SK-N-SH treated with all-trans-retinoic acid at 6 μM for 48 hours (cell line): ENCODE measurements at regions not wholly inside any gene's neighbourhood (a gene's known extent, or its start where the extent isn't known, plus 50 kb on each side); places are given as distances from the start of the nearest gene placed in this dataset.

Experiments used
- ATAC-seq: fragments of 200-7000 bp; cut with Tn5 transposase; 3 replicates; pipeline ENCODE4 v1.9.1; 2020; ENCODE audit warnings: mild to moderate bottlenecking, moderate library complexity
- ARNTL ChIP-seq: fragments of 450-650 bp; formaldehyde crosslinking; IDR thresholded peaks from 2 replicates; pipeline ENCODE4 v1.5.0; 2020; ENCODE audit warnings: low read depth, mild to moderate bottlenecking, moderate library complexity, borderline replicate concordance
- BACH2 ChIP-seq: fragments of 250-450 bp; sonication (Bioruptor Pico); IDR thresholded peaks from 2 replicates; pipeline ENCODE4 v1.9.0; 2021; ENCODE audit warnings: mild to moderate bottlenecking, borderline replicate concordance
- CSDC2 ChIP-seq: fragments of 250-450 bp; sonication (Bioruptor Pico); IDR thresholded peaks from 2 replicates; pipeline ENCODE4 v1.5.0; 2020; ENCODE audit warnings: mild to moderate bottlenecking, moderate library complexity
- GLIS3 ChIP-seq: fragments of 250-450 bp; sonication (Bioruptor Pico); IDR thresholded peaks from 2 replicates; pipeline ENCODE4 v1.5.0; 2020; ENCODE audit warnings: mild to moderate bottlenecking, moderate library complexity
- ISL1 ChIP-seq: fragments of 250-450 bp; sonication (Bioruptor Pico); IDR thresholded peaks from 2 replicates; pipeline ENCODE4 v2.1.2; 2022; ENCODE audit warnings: mild to moderate bottlenecking, moderate library complexity
- OSR1 ChIP-seq: fragments of 250-450 bp; sonication (Bioruptor Pico); IDR thresholded peaks from 2 replicates; pipeline ENCODE4 v1.8.0; 2022; ENCODE audit warnings: moderate library complexity, mild to moderate bottlenecking, inconsistent platforms
- PPARA ChIP-seq: fragments of 250-450 bp; sonication (Bioruptor Pico); IDR thresholded peaks from 2 replicates; pipeline ENCODE4 v1.5.0; 2020; ENCODE audit warnings: mild to moderate bottlenecking, borderline replicate concordance
- RARB ChIP-seq: fragments of 250-450 bp; sonication (Bioruptor Pico); IDR thresholded peaks from 2 replicates; pipeline ENCODE4 v1.8.0; 2021; ENCODE audit warnings: mild to moderate bottlenecking, moderate library complexity
- SNAI2 ChIP-seq: fragments of 250-450 bp; sonication (Bioruptor Pico); IDR thresholded peaks from 2 replicates; pipeline ENCODE4 v1.5.0; 2020; ENCODE audit warnings: mild to moderate bottlenecking, moderate library complexity
- TCF4 ChIP-seq: fragments of 250-450 bp; sonication (Bioruptor Pico); IDR thresholded peaks from 2 replicates; pipeline ENCODE4 v1.8.0; 2021; ENCODE audit warnings: mild to moderate bottlenecking, moderate library complexity, borderline replicate concordance
- TOX ChIP-seq: fragments of 250-450 bp; sonication (Bioruptor Pico); IDR thresholded peaks from 2 replicates; pipeline ENCODE4 v1.8.0; 2021; ENCODE audit warnings: mild to moderate bottlenecking, moderate library complexity, borderline replicate concordance
- ZC3H10 ChIP-seq: fragments of 250-450 bp; sonication (Bioruptor Pico); IDR thresholded peaks from 2 replicates; pipeline ENCODE4 v1.5.1; 2021; ENCODE audit warnings: mild to moderate bottlenecking, moderate library complexity
- ZFP3 ChIP-seq: fragments of 250-450 bp; sonication (Bioruptor Pico); IDR thresholded peaks from 2 replicates; pipeline ENCODE4 v1.5.0; 2020; ENCODE audit warnings: mild to moderate bottlenecking, moderate library complexity
- ZFP30 ChIP-seq: fragments of 450-650 bp; formaldehyde crosslinking; IDR thresholded peaks from 2 replicates; pipeline ENCODE4 v1.5.0; 2022; ENCODE audit warnings: mild to moderate bottlenecking, moderate library complexity
- ZNF565 ChIP-seq: fragments of 450-650 bp; formaldehyde crosslinking; conservative IDR thresholded peaks from 2 replicates; pipeline ENCODE4 v1.5.0; 2020; ENCODE audit warnings: low read depth, mild to moderate bottlenecking, moderate library complexity
- ZNF70 ChIP-seq: fragments of 450-650 bp; formaldehyde crosslinking; IDR thresholded peaks from 2 replicates; pipeline ENCODE4 v1.5.0; 2020; ENCODE audit warnings: mild to moderate bottlenecking, moderate library complexity
- TF ChIP-seq, protein P1 (sequence below): fragments of 250-450 bp; sonication (Bioruptor Pico); IDR thresholded peaks from 2 replicates; pipeline ENCODE4 v1.5.1; 2021; ENCODE audit warnings: mild to moderate bottlenecking, moderate library complexity
- TF ChIP-seq, protein P2 (sequence below): fragments of 250-450 bp; sonication (Bioruptor Pico); IDR thresholded peaks from 2 replicates; pipeline ENCODE4 v1.8.0; 2021; ENCODE audit warnings: low read depth, mild to moderate bottlenecking, moderate library complexity, borderline replicate concordance
- TF ChIP-seq, protein P3 (sequence below): fragments of 250-450 bp; sonication (Bioruptor Pico); IDR thresholded peaks from 2 replicates; pipeline ENCODE4 v1.8.0; 2020; ENCODE audit warnings: mild to moderate bottlenecking, moderate library complexity, borderline replicate concordance
- TF ChIP-seq, protein P4 (sequence below): fragments of 250-450 bp; sonication (Bioruptor Pico); IDR thresholded peaks from 2 replicates; pipeline ENCODE4 v1.5.0; 2020; ENCODE audit warnings: mild to moderate bottlenecking, moderate library complexity
- TF ChIP-seq, protein P5 (sequence below): fragments of 250-450 bp; sonication (Bioruptor Pico); IDR thresholded peaks from 2 replicates; pipeline ENCODE4 v1.5.1; 2020; ENCODE audit warnings: low read depth, mild to moderate bottlenecking, moderate library complexity

DNA sequence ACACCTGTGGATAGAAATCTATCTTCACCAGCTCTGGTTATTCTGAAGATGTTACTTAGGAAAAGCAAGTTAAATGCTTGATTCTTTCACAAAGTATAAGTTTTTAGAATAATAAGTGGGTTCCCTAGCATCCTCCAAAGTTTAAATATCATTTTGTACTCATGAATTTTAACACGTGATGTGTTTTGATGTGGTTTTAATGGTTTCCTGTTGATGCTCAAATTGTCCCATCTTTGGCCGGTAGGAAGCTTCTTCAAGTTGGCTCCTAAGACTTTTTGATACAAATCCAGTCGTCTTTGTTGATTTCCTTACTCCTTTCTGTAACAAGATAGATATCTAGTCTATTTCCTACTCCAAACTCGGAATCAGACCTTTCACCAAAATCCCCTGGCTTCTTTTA, 94.5 kb upstream of the STXBP5 start (continued):
- TF ChIP-seq GLIS3 (CRISPR knock-in tag) (no peak), TCF4 (CRISPR knock-in tag) (no peak)

DNA sequence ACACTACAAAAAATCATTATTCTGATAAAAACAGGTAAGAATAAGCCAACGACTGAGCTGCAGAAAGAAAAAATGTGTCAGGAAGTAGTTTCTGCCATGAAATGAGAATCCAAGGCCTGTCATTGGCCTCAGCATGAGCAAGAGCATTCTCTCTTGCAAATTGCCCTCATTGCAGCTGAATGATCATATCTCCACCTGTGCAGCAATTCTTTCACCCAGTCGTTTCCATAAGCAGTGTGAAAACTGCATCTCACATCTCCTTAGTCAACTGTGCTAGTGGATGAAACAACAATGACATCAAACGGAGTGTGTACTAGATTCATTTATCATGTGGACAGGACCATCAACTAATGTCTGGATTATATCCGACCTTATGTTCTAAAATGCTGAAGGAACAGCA, 88.2 kb upstream of the STXBP5 start:
- no peak for TF ChIP-seq PPARA (CRISPR knock-in tag)
- TF ChIP-seq, protein P1, sequence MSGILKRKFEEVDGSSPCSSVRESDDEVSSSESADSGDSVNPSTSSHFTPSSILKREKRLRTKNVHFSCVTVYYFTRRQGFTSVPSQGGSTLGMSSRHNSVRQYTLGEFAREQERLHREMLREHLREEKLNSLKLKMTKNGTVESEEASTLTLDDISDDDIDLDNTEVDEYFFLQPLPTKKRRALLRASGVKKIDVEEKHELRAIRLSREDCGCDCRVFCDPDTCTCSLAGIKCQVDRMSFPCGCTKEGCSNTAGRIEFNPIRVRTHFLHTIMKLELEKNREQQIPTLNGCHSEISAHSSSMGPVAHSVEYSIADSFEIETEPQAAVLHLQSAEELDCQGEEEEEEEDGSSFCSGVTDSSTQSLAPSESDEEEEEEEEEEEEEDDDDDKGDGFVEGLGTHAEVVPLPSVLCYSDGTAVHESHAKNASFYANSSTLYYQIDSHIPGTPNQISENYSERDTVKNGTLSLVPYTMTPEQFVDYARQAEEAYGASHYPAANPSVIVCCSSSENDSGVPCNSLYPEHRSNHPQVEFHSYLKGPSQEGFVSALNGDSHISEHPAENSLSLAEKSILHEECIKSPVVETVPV: no peak
- TF ChIP-seq OSR1: no peak
- TF ChIP-seq, protein P2, sequence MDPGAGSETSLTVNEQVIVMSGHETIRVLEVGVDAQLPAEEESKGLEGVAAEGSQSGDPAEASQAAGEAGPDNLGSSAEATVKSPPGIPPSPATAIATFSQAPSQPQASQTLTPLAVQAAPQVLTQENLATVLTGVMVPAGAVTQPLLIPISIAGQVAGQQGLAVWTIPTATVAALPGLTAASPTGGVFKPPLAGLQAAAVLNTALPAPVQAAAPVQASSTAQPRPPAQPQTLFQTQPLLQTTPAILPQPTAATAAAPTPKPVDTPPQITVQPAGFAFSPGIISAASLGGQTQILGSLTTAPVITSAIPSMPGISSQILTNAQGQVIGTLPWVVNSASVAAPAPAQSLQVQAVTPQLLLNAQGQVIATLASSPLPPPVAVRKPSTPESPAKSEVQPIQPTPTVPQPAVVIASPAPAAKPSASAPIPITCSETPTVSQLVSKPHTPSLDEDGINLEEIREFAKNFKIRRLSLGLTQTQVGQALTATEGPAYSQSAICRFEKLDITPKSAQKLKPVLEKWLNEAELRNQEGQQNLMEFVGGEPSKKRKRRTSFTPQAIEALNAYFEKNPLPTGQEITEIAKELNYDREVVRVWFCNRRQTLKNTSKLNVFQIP (CRISPR knock-in tag): no peak
- TF ChIP-seq, protein P3, sequence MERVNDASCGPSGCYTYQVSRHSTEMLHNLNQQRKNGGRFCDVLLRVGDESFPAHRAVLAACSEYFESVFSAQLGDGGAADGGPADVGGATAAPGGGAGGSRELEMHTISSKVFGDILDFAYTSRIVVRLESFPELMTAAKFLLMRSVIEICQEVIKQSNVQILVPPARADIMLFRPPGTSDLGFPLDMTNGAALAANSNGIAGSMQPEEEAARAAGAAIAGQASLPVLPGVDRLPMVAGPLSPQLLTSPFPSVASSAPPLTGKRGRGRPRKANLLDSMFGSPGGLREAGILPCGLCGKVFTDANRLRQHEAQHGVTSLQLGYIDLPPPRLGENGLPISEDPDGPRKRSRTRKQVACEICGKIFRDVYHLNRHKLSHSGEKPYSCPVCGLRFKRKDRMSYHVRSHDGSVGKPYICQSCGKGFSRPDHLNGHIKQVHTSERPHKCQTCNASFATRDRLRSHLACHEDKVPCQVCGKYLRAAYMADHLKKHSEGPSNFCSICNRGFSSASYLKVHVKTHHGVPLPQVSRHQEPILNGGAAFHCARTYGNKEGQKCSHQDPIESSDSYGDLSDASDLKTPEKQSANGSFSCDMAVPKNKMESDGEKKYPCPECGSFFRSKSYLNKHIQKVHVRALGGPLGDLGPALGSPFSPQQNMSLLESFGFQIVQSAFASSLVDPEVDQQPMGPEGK (CRISPR knock-in tag): no peak
- TF ChIP-seq, protein P4, sequence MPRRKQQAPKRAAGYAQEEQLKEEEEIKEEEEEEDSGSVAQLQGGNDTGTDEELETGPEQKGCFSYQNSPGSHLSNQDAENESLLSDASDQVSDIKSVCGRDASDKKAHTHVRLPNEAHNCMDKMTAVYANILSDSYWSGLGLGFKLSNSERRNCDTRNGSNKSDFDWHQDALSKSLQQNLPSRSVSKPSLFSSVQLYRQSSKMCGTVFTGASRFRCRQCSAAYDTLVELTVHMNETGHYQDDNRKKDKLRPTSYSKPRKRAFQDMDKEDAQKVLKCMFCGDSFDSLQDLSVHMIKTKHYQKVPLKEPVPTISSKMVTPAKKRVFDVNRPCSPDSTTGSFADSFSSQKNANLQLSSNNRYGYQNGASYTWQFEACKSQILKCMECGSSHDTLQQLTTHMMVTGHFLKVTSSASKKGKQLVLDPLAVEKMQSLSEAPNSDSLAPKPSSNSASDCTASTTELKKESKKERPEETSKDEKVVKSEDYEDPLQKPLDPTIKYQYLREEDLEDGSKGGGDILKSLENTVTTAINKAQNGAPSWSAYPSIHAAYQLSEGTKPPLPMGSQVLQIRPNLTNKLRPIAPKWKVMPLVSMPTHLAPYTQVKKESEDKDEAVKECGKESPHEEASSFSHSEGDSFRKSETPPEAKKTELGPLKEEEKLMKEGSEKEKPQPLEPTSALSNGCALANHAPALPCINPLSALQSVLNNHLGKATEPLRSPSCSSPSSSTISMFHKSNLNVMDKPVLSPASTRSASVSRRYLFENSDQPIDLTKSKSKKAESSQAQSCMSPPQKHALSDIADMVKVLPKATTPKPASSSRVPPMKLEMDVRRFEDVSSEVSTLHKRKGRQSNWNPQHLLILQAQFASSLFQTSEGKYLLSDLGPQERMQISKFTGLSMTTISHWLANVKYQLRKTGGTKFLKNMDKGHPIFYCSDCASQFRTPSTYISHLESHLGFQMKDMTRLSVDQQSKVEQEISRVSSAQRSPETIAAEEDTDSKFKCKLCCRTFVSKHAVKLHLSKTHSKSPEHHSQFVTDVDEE (CRISPR knock-in tag): no peak
- no peak for TF ChIP-seq GLIS3 (CRISPR knock-in tag)
- TF ChIP-seq, protein P5, sequence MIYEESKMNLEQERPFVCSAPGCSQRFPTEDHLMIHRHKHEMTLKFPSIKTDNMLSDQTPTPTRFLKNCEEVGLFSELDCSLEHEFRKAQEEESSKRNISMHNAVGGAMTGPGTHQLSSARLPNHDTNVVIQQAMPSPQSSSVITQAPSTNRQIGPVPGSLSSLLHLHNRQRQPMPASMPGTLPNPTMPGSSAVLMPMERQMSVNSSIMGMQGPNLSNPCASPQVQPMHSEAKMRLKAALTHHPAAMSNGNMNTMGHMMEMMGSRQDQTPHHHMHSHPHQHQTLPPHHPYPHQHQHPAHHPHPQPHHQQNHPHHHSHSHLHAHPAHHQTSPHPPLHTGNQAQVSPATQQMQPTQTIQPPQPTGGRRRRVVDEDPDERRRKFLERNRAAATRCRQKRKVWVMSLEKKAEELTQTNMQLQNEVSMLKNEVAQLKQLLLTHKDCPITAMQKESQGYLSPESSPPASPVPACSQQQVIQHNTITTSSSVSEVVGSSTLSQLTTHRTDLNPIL: no peak
- TF ChIP-seq ARNTL (CRISPR knock-in tag): no peak
- TF ChIP-seq CSDC2: no peak
- TF ChIP-seq, all 23 proteins: peak for 0
- no peak for ATAC-seq

DNA sequence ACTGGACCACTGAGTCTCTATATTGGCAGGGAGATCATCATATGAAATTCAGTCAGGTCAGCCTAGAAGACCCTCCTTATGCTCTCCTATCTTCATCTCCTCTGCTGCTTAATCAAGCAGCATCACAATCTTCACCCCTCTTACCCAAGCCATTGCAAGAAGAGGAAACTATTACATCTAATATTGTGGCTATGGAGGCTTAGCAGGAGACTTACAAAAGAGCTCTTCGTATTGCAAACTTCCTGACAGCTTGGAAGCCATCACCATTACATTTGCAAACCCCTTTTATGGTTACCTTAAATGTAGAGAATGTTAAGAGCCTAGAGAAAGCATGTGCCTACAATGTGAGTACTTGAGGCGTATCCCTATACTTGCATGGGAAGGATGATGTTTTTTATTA, 87.2 kb upstream of the STXBP5 start:
- TF ChIP-seq ZFP30 (CRISPR knock-in tag) (no peak), TOX (CRISPR knock-in tag) (no peak), ZNF70 (CRISPR knock-in tag) (no peak), ARNTL (CRISPR knock-in tag) (no peak), ZFP3 (CRISPR knock-in tag) (no peak), ZNF565 (CRISPR knock-in tag) (no peak), BACH2 (no peak), ZC3H10 (no peak), CSDC2 (no peak), OSR1 (no peak), RARB (CRISPR knock-in tag) (no peak), ISL1 (CRISPR knock-in tag) (no peak), SNAI2 (CRISPR knock-in tag) (no peak)
- TF ChIP-seq, protein P5: no peak
- TF ChIP-seq, protein P2 (CRISPR knock-in tag): no peak

More for the DNA sequence above, 87.2 kb upstream of the STXBP5 start:
- ATAC-seq: no peak
